ENCODE measurements at regions not wholly inside any gene's neighbourhood (a gene's known extent, or its start where the extent isn't known, plus 50 kb on each side); places are given as distances from the start of the nearest gene placed in this dataset.
"Not testable (repeated sequence)": the region's sequence is repeated elsewhere in the genome, so short reads cannot be mapped to it uniquely, and the experiment has no call there.

DNA sequence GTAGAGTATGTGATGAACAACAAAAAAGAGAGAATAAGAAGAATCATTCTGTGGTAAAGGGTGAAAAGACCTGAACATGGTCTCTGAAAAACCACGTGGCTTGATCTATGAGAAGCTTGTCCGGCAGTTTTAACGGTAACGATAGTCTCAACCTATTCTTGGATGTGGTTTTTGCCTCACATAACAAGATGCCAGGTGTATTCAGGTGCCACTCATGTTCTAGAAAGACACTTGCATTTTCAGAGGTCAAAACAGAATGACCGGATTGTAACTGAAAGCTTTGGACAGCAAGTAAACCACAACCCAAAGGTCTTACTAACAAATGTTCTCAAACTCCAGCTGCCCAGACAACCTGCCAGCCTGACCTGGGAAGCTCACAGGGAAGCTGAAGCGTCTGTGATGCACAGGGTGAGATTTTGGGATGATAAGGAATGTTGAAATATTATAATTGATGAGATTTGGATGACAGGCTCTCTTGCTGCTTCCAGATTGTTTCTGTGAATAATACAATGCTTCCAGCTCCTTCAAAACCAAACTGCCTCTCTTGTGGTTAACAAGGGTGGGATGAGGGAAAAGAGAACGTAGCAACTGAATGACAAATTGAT lies 137.4 kb upstream of the GRB10 start:
- DNase-seq (ENCODE audit: low spot score) (no peak), ATAC-seq (no peak)

GRCh38 chr7:50915621-50916020 lies 132.9 kb upstream of the GRB10 start:
- DNase-seq (ENCODE audit: low spot score) (no peak), ATAC-seq (no peak)

DNA sequence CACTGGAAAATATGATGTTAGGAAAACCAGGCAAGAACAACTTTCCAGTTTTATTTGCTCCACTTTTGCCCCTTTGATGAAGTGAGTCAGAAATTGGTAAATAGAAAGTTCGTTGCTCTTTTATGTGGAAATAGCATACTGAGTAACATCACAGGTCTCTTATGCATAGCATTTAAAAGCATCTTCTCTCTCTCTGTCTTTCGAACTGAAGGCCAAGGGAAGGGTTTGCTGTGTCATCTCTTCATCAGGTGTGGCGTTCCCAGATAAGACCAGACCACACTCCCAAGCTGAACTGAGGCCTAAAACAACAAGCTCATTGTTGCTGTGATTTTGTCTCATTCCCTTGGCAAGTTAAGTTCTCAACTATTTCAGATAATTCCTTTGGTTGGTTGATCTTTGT lies 131.8 kb upstream of the GRB10 start:
- DNase-seq (ENCODE audit: low spot score): no peak
- no peak for ATAC-seq

DNA sequence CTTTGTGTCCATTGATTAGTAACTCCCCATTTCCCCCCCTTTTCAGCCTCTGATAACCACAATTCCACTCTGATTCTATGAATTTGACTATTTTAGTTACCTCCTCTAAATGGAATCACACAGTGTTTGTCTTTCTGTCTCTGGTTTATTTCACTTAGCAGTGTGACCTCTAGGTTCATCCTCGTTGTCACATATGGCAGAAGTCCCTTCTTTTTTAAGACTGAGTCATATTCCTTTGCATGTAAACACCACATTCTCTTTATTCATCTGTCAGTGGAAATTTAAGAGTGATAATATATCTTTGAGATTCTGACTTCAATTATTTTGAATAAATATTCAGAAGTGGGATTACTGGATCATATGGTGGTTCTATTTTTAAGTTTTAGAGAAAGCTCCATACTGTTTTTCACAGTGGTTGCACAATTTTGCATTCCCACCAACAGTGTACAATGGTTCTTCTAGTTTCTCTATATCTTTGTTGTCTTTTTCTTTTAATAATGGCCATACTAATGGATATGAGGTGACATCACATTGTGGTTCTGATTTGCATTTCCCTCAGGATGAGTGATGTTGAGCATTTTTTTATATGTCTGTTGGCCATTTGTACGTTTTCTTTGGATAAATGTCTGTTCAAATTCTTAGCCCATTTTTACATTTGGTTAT lies 126.1 kb upstream of the GRB10 start:
- no peak for ATAC-seq
- DNase-seq (ENCODE audit: low spot score): no peak

DNA sequence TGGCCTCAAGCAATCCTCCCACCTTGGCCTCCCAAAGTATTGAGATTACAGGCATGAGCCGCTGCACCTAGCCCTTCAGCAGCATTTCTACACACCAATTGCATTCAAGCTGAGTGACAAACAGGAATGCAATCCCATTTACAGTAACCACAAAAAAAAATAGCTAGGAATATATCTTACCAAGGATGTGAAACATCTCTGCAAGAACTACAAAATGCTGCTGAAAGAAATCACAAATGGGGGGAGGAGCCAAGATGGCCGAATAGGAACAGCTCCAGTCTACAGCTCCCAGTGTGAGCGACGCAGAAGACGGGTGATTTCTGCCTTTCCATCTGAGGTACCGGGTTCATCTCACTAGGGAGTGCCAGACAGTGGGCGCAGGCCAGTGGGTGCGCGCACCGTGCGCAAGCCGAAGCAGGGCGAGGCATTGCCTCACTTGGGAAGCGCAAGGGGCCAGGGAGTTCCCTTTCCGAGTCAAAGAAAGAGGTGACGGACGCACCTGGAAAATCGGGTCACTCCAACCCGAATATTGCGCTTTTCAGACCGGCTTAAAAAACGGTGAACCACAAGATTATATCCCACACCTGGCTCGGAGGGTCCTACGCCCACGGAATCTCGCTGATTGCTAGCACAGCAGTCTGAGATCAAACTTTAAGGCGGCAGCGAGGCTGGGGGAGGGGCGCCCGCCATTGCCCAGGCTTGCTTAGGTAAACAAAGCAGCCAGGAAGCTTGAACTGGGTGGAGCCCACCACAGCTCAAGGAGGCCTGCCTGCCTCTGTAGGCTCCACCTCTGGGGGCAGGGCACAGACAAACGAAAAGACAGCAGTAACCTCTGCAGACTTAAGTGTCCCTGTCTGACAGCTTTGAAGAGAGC lies 116.1 kb upstream of the GRB10 start:
- not testable (repeated sequence) for ATAC-seq; DNase-seq (ENCODE audit: low spot score)

- not testable (repeated sequence) for DNase-seq (ENCODE audit: low spot score); ATAC-seq
These were observed 104.4 kb upstream of the GRB10 start for GRCh38 chr7:50887061-50887460.

DNA sequence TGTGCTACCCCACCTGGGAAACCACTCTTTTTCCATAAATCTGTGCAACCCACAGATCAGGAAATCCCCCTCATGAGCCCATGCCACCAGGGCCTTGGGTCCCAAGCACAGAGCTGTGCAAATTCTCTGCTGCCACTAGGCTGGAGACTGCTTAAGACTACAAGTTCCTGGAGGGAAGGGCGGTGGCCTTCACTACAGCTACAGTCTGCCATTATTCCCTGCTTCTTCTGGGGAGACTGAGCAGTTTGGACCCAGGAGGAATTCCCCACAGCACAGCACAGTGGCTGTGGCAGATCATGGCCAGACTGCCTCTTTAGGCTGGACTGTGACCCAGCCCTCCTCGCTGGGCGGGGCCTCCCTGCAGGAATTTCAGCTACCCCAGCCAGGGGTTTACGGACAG lies 89.7 kb upstream of the GRB10 start:
- ATAC-seq (no peak), DNase-seq (ENCODE audit: low spot score) (no peak)

DNA sequence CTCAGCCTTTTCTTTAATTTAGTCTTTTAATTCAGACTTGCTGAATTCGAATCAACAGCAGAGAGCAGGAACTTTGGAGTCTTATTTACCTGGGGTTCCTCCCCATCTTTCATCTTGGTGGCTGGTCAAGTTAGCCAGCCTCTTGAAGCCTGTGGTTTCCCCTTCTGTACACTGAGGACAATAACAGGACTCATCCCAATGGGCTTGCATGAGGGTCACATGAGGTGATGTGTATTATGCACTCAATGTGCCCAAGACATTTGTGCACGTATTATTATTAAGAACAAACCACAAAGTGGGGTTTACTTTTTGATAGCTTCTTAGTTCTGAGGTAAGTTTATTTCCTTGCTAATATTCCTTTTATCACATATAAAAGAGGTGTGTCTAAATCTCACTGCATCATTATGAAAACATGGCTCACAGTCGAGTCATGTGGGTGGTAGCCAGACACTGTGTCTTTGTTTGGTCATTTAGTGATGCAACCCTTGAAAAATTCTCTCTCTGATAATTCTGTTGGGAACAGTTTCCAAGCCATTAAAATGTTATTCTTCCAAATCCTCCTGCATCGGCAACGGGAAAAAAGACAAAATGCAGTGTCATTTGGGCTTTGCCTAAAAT lies 86.5 kb upstream of the GRB10 start:
- ATAC-seq (no peak), DNase-seq (ENCODE audit: low spot score) (no peak)

DNA sequence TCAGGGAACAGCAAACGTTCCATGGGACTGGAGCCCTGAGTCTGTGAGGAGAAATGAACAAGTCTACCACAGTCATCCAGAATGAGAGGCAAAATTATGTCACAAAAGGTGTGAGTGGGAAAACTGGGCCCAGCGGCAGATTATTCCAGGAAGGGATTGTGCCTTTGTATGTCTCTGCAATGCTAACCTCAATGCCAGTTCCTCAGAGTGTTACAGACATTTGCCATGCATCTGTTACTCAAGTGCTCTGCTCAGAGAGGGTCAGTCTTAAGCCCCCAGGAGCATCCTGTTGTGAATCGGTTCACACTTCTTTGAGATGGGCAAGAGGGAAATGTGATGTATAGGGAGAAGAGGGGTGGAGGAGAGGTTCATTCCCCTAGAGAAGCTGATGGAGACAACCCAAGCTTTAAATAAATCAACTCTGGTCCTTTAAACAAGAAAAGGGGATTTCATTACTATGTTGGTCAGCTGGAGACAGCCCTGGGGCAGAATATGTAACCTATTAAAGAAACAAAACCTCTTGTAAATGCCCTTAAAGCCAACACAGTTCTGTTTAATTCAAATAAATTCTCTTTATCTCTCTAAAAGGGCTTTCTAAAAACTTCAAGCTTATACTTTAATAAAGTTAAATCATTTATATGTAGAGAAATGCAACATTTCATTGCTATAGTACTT lies 85.9 kb upstream of the GRB10 start:
- ATAC-seq (no peak), DNase-seq (ENCODE audit: low spot score) (no peak)

DNA sequence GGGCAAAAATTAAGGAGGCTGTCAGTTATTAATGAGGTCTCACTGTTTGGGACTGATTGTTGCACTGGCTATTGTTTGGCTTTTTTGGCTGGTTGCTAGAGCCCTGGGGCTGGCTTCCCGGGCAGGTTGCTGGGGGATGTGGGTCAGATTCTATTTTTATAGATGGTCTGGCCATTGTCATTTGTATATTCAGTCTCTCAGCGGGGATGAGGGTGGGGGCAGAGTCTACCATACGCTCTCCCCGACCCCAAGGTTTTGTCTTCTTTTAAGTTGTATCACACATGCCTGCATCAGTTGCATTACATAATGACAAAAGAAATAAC lies 84.3 kb upstream of the GRB10 start:
- no peak for DNase-seq (ENCODE audit: low spot score)
- ATAC-seq: no peak

- ATAC-seq (no peak), DNase-seq (ENCODE audit: low spot score) (no peak)
These were observed 83.8 kb upstream of the GRB10 start for GRCh38 chr7:50866343-50867033.

GRCh38 chr7:50865450-50865849 lies 82.8 kb upstream of the GRB10 start:
- ATAC-seq (peak; percentile 51), DNase-seq (ENCODE audit: low spot score) (no peak)

DNA sequence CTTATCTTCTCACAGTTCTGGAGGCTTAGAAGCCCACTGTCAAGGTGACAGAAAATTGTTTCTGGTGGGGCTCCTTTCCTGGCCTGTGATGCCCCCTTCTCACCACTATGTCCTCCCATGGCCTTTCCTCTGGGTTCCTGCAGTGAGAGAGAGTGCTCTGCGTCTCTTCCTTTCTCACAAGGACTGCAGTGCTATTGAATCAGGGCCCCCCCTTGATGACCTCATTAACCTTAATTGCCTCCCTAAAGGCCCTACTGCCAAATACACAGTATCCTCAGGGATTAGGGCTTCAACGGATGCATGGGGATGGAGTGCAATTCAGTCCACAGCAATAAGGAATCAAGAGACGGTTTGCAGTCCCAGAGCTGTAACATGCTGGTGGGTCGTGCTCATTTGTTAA lies 82.0 kb upstream of the GRB10 start:
- DNase-seq (ENCODE audit: low spot score) (no peak), ATAC-seq (no peak)

DNA sequence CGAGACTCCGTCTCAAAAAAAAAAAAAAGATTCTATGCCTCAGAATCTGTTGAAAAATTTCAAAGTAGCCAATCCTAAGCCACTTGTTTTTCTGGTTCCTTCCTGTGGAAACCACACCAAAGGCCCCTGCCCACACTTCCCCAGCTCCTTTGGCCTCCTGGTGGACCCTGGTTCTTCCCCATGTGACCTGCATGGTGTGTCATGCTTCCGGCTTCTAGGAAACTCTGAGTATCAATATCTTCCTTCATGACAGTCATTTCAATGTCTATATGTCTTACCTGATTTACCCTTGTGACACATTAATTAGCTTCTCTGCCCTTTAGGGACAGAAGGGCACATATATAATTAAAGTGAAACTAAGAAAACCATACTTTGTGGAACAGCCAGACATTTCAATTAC lies 80.4 kb upstream of the GRB10 start:
- DNase-seq (ENCODE audit: low spot score) (no peak), ATAC-seq (no peak)

- ATAC-seq: no peak
- DNase-seq (ENCODE audit: low spot score): no peak
These were observed 79.6 kb upstream of the GRB10 start for GRCh38 chr7:50862302-50862701.

DNA sequence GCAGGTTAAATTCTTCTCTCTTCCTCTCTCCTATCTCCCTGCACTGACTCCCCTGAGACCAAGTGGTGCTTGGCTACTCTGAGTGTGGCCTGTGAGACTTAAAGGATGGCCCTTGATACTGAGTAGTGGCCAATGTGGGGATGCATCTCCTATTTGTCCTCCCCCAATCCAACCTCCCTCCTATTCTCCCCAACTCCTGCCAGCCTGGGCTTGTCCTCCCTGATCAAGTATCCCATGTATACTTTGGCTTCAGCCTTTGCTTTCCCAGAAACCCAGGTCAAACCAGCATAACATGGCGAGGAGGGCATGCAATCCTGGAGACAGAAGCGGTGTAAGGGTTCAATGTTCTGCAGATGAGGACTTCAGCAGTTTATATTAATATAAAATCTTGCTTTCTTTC lies 77.9 kb upstream of the GRB10 start:
- ATAC-seq (no peak), DNase-seq (ENCODE audit: low spot score) (no peak)

- ATAC-seq (no peak), DNase-seq (ENCODE audit: low spot score) (no peak)
These were observed 77.5 kb upstream of the GRB10 start for GRCh38 chr7:50860174-50860573.

DNA sequence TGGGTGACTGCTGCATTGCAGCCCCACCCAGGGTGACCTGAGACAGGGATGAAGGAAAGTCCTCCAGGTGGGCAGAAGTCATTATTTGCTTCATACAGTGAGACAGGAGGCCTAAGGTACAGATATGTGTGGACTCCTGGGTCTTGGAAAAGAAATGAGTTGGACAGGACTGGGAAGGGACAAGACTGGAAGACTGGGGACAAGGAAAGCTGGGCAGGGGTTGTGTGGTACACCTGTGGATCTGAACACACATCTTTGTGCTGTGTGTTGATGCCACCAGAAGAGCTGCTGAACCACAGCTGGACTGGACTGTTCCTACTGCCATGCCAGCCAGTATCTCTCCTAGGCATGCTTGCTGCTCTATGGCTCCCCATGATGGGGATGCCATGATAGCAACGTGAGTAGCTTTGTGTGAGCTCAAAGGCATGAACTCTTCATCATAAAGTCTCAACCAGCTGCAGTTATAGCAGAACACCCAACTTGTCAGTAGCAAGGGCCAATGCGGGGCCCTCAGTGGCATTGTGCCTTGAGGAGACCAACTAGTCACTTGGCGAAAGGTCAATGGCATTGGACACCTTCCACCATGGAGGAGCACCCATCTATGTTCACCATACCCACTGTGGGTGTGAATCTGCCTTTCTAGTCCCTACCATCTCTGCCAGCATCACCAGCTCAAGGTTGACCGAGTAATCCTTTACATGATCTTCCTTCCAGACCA lies 76.0 kb upstream of the GRB10 start:
- ATAC-seq (no peak), DNase-seq (ENCODE audit: low spot score) (no peak)

DNA sequence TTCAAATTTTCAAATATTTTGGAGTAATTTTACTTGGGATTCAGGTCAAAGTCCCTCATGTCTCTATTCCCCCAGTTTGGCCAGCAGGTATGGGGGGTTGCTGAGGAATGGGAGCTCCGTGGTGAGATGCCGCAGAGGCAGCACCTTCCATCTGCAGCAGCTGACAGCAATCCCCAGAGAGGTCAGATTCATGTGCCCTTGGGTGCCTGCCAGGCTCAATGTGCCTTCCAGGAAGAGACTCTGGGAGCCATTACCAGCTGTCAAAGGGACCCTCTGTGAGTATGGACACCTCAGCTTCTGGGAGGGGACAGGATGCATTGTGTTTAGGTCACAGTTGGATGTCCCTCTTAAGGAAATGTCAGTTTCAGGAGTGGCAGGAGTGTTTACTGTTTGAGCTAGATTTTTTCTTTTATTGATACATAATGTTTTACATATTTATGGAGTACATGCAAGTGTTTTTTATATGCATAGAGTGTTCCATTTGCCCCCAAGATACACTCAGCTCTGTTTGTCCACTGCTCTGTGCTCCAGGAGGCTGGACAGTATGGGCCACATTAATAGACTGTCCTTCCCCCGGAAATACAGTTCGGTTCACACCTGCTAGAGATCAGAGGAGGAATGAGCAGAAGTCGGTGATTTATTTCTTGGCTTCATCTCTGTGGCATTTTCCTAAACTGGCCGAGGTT lies 75.3 kb upstream of the GRB10 start:
- DNase-seq (ENCODE audit: low spot score) (no peak), ATAC-seq (no peak)
